GM12892 (cell line): ENCODE measurements at regions not wholly inside any gene's neighbourhood (a gene's known extent, or its start where the extent isn't known, plus 50 kb on each side); places are given as distances from the start of the nearest gene placed in this dataset.

Source experiments
- POLR2A ChIP-seq: IDR thresholded peaks from 2 replicates; pipeline ENCODE4 v1.6.1; 2011; ENCODE audit warnings: low read depth, low read length, control low read depth
- POLR2AphosphoS5 ChIP-seq: IDR thresholded peaks from 2 replicates; pipeline ENCODE4 v1.6.1; 2011; ENCODE audit warnings: low read depth, low read length, control low read depth
- TAF1 ChIP-seq: IDR thresholded peaks from 2 replicates; pipeline ENCODE4 v1.6.1; 2011; ENCODE audit warnings: low read depth, mild to moderate bottlenecking, control low read depth, low read length, borderline replicate concordance

GRCh38 chr20:18985551-18985950 is 172.0 kb downstream of the SCP2D1 start:
- no peak for TF ChIP-seq POLR2A
- no peak for TF ChIP-seq POLR2AphosphoS5
- no peak for TF ChIP-seq TAF1
